GM12865 (cell line): ENCODE measurements at regions not wholly inside any gene's neighbourhood (a gene's known extent, or its start where the extent isn't known, plus 50 kb on each side); places are given as distances from the start of the nearest gene placed in this dataset.

ENCODE experiments used
- DNase-seq: peaks from one replicate; pipeline ENCODE4 v3.0.0; 2010; ENCODE audit warnings: low read depth
- H3K4me3 ChIP-seq: 2 replicates; pipeline ENCODE4 v1.5.1; 2011; ENCODE audit warnings: mild to moderate bottlenecking, low read depth, low read length, control low read depth
- CTCF ChIP-seq: IDR thresholded peaks from 2 replicates; pipeline ENCODE4 v1.5.1; 2011; ENCODE audit warnings: low read length, control low read depth, low read depth, inconsistent platforms; ENCODE audit not compliant: insufficient read depth; ENCODE audit errors: missing control alignments

GRCh38 chr4:41399231-41399630, 138.7 kb upstream of the LIMCH1 start:
- TF ChIP-seq CTCF = no peak
- H3K4me3 ChIP-seq = no peak overlapping the region
- no peak for DNase-seq

DNA sequence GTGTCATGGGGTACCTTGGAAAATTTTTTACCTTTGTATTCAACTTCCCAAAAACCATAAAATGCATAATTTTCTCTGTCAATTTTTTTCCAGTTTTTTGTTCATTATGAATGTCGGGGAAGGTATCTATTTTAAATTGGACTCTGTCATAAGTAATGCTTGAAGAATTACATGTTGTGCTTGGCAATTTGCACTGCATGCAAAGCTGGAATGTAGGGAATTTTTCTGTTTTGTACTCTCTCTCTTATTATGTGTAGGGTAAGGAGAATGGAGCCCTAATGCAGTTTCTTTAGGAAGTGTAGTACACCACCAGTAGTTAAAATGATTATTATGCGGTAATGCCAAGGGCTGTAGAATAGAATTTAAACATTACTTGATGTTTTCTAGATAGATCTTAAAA, 137.7 kb upstream of the LIMCH1 start:
- no peak overlapping the region for H3K4me3 ChIP-seq

GRCh38 chr4:41405464-41406112, 132.4 kb upstream of the LIMCH1 start:
- DNase-seq = no peak
- no peak for TF ChIP-seq CTCF

More for the DNA sequence above, 137.7 kb upstream of the LIMCH1 start:
- no peak for DNase-seq
- TF ChIP-seq CTCF = no peak

GRCh38 chr4:41406113-41406516, 131.8 kb upstream of the LIMCH1 start:
- TF ChIP-seq CTCF = no peak
- DNase-seq = no peak
- H3K4me3 ChIP-seq = no peak overlapping the region

More at GRCh38 chr4:41405464-41406112, 132.4 kb upstream of the LIMCH1 start:
- no peak overlapping the region for H3K4me3 ChIP-seq

DNA sequence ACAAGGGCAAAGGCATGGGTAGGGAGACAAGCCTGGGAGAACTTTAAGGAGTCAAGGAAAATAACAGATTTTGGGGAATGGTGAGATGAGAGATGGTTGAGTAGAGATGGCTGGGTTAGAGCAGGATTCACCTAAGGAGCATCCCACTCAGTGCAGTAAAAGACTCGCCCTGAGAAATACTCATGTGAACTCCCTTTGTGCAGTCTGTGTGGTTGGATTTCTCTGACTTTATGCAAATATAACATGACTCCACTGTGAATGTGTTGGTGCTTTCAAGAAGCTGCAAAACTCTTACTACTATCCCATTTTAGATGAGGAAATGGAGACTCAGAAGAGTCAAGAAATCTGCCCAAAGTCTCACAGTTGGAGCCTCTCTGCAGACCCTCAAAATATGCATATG, 129.8 kb upstream of the LIMCH1 start:
- TF ChIP-seq CTCF = no peak
- H3K4me3 ChIP-seq = no peak overlapping the region
- DNase-seq = no peak

- no peak for TF ChIP-seq CTCF
- DNase-seq = no peak
- no peak overlapping the region for H3K4me3 ChIP-seq
Observed at GRCh38 chr4:41408859-41409593, 128.9 kb upstream of the LIMCH1 start.

- no peak overlapping the region for H3K4me3 ChIP-seq
- TF ChIP-seq CTCF = no peak
- DNase-seq = no peak
Observed at GRCh38 chr4:41409594-41409895, 128.4 kb upstream of the LIMCH1 start.
